ENCODE measurements at regions not wholly inside any gene's neighbourhood (a gene's known extent, or its start where the extent isn't known, plus 50 kb on each side); places are given as distances from the start of the nearest gene placed in this dataset.
"Not testable (repeated sequence)": the region's sequence is repeated elsewhere in the genome, so short reads cannot be mapped to it uniquely, and the experiment has no call there.

- no peak for DNase-seq (ENCODE audit: low spot score)
Measured at GRCh38 chr9:90979639-90980038, 178.0 kb downstream of the SYK start.

GRCh38 chr9:90981726-90982125 is 180.1 kb downstream of the SYK start:
- no peak for DNase-seq (ENCODE audit: low spot score)

GRCh38 chr9:90983394-90983793 is 181.8 kb downstream of the SYK start:
- DNase-seq (ENCODE audit: low spot score), result no peak

GRCh38 chr9:90985631-90986030 is 184.0 kb downstream of the SYK start:
- DNase-seq (ENCODE audit: low spot score), result no peak

- DNase-seq (ENCODE audit: low spot score), result no peak
Measured at GRCh38 chr9:90986161-90986560, 184.5 kb downstream of the SYK start.

GRCh38 chr9:90987566-90987965 is 185.9 kb downstream of the SYK start:
- no peak for DNase-seq (ENCODE audit: low spot score)

- no peak for DNase-seq (ENCODE audit: low spot score)
Measured at GRCh38 chr9:90988318-90988717, 186.7 kb downstream of the SYK start.

GRCh38 chr9:90991953-90992352 is 190.3 kb downstream of the SYK start:
- no peak for DNase-seq (ENCODE audit: low spot score)

- DNase-seq (ENCODE audit: low spot score), result no peak
Measured at GRCh38 chr9:90995516-90995915, 193.9 kb downstream of the SYK start.

- no peak for DNase-seq (ENCODE audit: low spot score)
Measured at GRCh38 chr9:90996154-90997065, 194.8 kb downstream of the SYK start.

- DNase-seq (ENCODE audit: low spot score), result no peak
Measured at GRCh38 chr9:90998573-90998972, 197.0 kb downstream of the SYK start.

GRCh38 chr9:90999425-91000397 is 198.1 kb downstream of the SYK start:
- no peak for DNase-seq (ENCODE audit: low spot score)

- DNase-seq (ENCODE audit: low spot score), result no peak
Measured at GRCh38 chr9:91001146-91001611, 199.6 kb downstream of the SYK start.

- DNase-seq (ENCODE audit: low spot score), result no peak
Measured at GRCh38 chr9:91004484-91004883, 202.9 kb downstream of the SYK start.

GRCh38 chr9:91004992-91005391 is 203.4 kb downstream of the SYK start:
- DNase-seq (ENCODE audit: low spot score), result no peak

GRCh38 chr9:91006046-91006445 is 204.4 kb downstream of the SYK start:
- no peak for DNase-seq (ENCODE audit: low spot score)

- no peak for DNase-seq (ENCODE audit: low spot score)
Measured at GRCh38 chr9:91008568-91008967, 206.9 kb downstream of the SYK start.

- no peak for DNase-seq (ENCODE audit: low spot score)
Measured at GRCh38 chr9:91011891-91012290, 210.3 kb downstream of the SYK start.

- no peak for DNase-seq (ENCODE audit: low spot score)
Measured at GRCh38 chr9:91012933-91013841, 211.6 kb downstream of the SYK start.

- DNase-seq (ENCODE audit: low spot score), result no peak
Measured at GRCh38 chr9:91017245-91017644, 215.6 kb downstream of the SYK start.

GRCh38 chr9:91019871-91020270 is 218.3 kb downstream of the SYK start:
- DNase-seq (ENCODE audit: low spot score), result not testable (repeated sequence)

GRCh38 chr9:91021656-91022055 is 220.0 kb downstream of the SYK start:
- DNase-seq (ENCODE audit: low spot score), result not testable (repeated sequence)
